Chondrocyte (in vitro differentiated cells): ENCODE measurements at regions not wholly inside any gene's neighbourhood (a gene's known extent, or its start where the extent isn't known, plus 50 kb on each side); places are given as distances from the start of the nearest gene placed in this dataset.

Experiments used
- DNase-seq: peaks from one replicate; pipeline ENCODE4 v3.0.0; 2021; ENCODE audit warnings: mixed read lengths, low spot score
- H3K27ac Mint-ChIP-seq: one replicate; pipeline ENCODE4 v1.8.0; 2021; ENCODE audit warnings: mild to moderate bottlenecking, moderate library complexity, mixed read lengths; ENCODE audit not compliant: unreplicated experiment
- H3K27me3 Mint-ChIP-seq: 2 replicates; pipeline ENCODE4 v1.8.0; 2021; ENCODE audit warnings: low read depth, mixed read lengths
- H3K36me3 Mint-ChIP-seq: 2 replicates; pipeline ENCODE4 v1.8.0; 2021; ENCODE audit warnings: low read depth, mixed read lengths
- H3K4me1 Mint-ChIP-seq: 2 replicates; pipeline ENCODE4 v1.8.0; 2021; ENCODE audit warnings: low read depth, mild to moderate bottlenecking, mixed read lengths
- H3K4me3 Mint-ChIP-seq: one replicate; pipeline ENCODE4 v1.8.0; 2021; ENCODE audit warnings: mild to moderate bottlenecking, moderate library complexity, mixed read lengths; ENCODE audit not compliant: unreplicated experiment
- H3K9me3 Mint-ChIP-seq: 2 replicates; pipeline ENCODE4 v1.8.0; 2021; ENCODE audit warnings: low read depth, mixed read lengths
- TF ChIP-seq, protein P1 (sequence below): fragments of 200-600 bp; sonication (generic); IDR thresholded peaks from 2 replicates; pipeline ENCODE4 v1.5.0; 2021; ENCODE audit warnings: antibody characterized with exemption, mild to moderate bottlenecking, moderate library complexity

DNA sequence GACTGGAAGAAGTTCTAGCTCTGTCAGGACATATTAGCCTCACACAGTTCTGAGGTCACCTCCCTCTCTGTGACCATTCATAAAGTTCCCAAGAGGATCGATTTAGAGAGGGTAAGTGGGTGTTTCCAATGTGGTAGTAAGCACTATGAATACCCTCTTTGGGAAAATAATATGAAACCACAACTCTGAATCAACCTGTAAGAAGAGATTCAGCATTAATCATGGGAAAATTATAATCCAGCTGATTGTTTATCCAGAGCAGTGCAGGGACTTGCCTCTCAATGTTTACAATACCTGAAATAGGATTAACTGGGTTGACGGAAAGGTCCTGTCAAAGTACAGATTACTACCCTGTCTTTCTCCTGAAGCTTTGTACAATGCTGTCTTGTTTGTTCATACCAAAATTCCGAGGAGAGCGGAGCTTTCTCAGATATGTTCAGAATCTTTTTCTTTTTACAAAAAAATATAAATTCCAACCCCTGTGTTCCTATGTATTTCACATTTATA lies 302.9 kb upstream of the DPPA4 start:
- Mint-ChIP-seq H3K27me3 (peaks cover 10% of the 10 kb centered on the region), H3K36me3 (no peaks in the 10 kb centered on the region), H3K27ac (no peak overlapping the region), H3K4me1 (no peaks in the 10 kb centered on the region), H3K4me3 (no peak overlapping the region), H3K9me3 (no peaks in the 10 kb centered on the region)
- DNase-seq, result no peak
- TF ChIP-seq, protein P1, sequence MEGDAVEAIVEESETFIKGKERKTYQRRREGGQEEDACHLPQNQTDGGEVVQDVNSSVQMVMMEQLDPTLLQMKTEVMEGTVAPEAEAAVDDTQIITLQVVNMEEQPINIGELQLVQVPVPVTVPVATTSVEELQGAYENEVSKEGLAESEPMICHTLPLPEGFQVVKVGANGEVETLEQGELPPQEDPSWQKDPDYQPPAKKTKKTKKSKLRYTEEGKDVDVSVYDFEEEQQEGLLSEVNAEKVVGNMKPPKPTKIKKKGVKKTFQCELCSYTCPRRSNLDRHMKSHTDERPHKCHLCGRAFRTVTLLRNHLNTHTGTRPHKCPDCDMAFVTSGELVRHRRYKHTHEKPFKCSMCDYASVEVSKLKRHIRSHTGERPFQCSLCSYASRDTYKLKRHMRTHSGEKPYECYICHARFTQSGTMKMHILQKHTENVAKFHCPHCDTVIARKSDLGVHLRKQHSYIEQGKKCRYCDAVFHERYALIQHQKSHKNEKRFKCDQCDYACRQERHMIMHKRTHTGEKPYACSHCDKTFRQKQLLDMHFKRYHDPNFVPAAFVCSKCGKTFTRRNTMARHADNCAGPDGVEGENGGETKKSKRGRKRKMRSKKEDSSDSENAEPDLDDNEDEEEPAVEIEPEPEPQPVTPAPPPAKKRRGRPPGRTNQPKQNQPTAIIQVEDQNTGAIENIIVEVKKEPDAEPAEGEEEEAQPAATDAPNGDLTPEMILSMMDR, result no peak

DNA sequence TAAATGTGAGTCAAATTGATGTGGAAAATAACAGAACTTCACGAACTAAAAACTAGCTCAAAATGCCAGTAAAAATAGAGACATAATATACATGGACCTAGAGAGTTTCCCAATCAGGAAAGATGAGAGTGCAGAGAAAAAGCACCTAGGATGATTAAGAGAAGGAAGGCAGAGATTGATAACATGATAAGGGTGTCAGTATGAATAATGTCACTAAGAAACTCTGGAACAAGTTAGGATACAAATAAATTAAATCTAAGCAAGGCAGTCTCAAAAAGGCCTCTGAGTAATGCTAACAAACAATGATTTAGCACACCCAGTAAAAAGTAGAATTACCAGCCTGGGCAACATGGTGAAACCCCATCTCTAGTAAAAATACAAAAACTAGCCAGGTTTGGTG lies 304.7 kb upstream of the DPPA4 start:
- H3K27ac Mint-ChIP-seq, result no peak overlapping the region
- no peak for DNase-seq

DNA sequence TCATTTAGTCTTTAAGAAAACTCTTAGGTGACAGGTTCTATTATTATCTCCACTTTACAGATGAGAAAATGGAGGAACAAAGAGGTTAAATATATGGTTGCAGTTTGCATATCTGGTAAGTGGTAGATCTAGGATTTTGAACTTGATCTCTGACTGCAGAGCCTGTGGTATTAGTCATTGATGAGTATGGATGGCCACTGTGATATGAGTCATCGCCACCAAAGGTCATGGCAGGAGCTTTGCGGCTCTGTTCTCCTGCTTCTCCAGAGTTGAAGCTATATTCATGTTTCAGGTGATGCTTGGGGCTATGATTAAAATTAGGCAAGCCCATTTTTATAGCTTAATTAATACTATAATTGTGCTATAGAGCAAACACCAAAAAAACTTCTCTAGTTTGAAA lies 306.2 kb upstream of the DPPA4 start:
- Mint-ChIP-seq H3K36me3 (no peaks in the 10 kb centered on the region), H3K27ac (no peak overlapping the region), H3K4me3 (no peak overlapping the region), H3K9me3 (no peaks in the 10 kb centered on the region), H3K27me3 (peaks cover 3% of the 10 kb centered on the region), H3K4me1 (no peaks in the 10 kb centered on the region)
- DNase-seq, result no peak
- TF ChIP-seq, protein P1, result no peak

More for the DNA sequence above, 304.7 kb upstream of the DPPA4 start:
- TF ChIP-seq, protein P1, result no peak
- H3K4me1 Mint-ChIP-seq, result no peaks in the 10 kb centered on the region
- H3K27me3 Mint-ChIP-seq, result peaks cover 10% of the 10 kb centered on the region
- H3K4me3 Mint-ChIP-seq, result no peak overlapping the region
- H3K9me3 Mint-ChIP-seq, result no peaks in the 10 kb centered on the region
- no peaks in the 10 kb centered on the region for H3K36me3 Mint-ChIP-seq

DNA sequence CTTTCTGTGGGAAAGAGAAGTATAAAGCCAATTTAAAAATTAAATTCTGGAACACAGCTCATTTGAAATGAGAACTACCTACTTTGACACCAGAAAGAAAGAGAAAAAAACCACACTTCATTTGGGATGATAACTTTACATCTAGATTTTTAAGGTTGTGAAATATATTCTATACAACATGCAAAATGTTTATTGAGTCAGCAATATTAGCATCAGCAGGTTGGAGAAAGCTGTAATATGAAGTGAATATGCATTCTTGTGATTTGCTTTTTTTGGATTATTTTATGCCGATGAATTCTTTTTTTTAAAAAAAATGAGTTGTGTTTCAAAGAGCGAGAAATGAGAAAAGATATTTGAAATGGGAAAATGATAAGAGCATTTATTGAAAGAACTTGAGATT lies 307.0 kb upstream of the DPPA4 start:
- Mint-ChIP-seq H3K27ac (no peak overlapping the region), H3K27me3 (peaks cover 3% of the 10 kb centered on the region)
- TF ChIP-seq, protein P1, result no peak

DNA sequence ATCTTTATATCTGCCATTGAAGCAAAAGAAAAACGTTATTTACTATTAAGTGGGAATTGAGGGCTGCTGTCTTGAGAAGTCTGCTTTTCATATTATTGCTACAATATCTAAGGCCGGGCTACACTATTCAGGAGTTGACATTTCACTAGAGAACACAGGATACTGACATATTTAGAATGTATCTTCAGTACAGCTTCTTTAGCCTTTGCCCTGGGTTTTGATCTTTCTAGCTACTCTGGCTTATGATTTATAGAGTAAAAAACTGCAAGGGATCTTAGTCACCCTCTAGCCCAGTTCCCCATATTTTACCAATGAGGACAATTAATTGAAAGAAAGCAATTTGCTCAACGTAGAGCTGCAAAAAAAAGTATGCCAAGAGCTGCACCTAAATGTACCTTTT lies 307.4 kb upstream of the DPPA4 start:
- Mint-ChIP-seq H3K36me3 (peaks cover 3% of the 10 kb centered on the region), H3K27ac (no peak overlapping the region), H3K27me3 (peaks cover 3% of the 10 kb centered on the region), H3K4me1 (no peaks in the 10 kb centered on the region), H3K9me3 (peaks cover 5% of the 10 kb centered on the region), H3K4me3 (no peak overlapping the region)
- DNase-seq, result no peak
- TF ChIP-seq, protein P1, result no peak

More for the DNA sequence above, 307.0 kb upstream of the DPPA4 start:
- Mint-ChIP-seq H3K4me1 (no peaks in the 10 kb centered on the region), H3K4me3 (no peak overlapping the region), H3K9me3 (peaks cover 4% of the 10 kb centered on the region), H3K36me3 (peaks cover 3% of the 10 kb centered on the region)
- no peak for DNase-seq
